Sigmoid colon (tissue), 4 donors: ENCODE measurements at regions not wholly inside any gene's neighbourhood (a gene's known extent, or its start where the extent isn't known, plus 50 kb on each side); places are given as distances from the start of the nearest gene placed in this dataset.

Source experiments
- CTCF ChIP-seq, 4 experiments: fragments of 450-650 bp in 3 of 4; fragments of 200-600 bp in 1 of 4; IDR thresholded peaks; one replicate each; pipeline ENCODE4 v1.5.1; 2016 to 2019; ENCODE audit warnings: antibody characterized with exemption in 4 of 4, mild to moderate bottlenecking in 3 of 4, moderate library complexity in 2 of 4
- EP300 ChIP-seq, 4 donors: sonication (generic); formaldehyde crosslinking; IDR thresholded peaks; one replicate each; pipeline ENCODE4 v1.6.1; 2017; ENCODE audit warnings: antibody characterized with exemption in 4 of 4
- POLR2A ChIP-seq, 2 donors: fragments of 450-650 bp; IDR thresholded peaks; one replicate each; pipeline ENCODE4 v1.6.1; 2016; ENCODE audit warnings: antibody characterized with exemption in 2 of 2, mild to moderate bottlenecking in 2 of 2, moderate library complexity in 2 of 2
- POLR2AphosphoS5 ChIP-seq, 4 donors: sonication (generic); formaldehyde crosslinking; IDR thresholded peaks; one replicate each; pipeline ENCODE4 v1.6.1; 2017; ENCODE audit warnings: antibody characterized with exemption in 4 of 4

GRCh38 chr18:29457316-29457889 lies 1280.5 kb upstream of the CDH2 start:
- TF ChIP-seq CTCF (IDR thresholded peaks at IDR 0.05), result no peak
- no peak for TF ChIP-seq POLR2AphosphoS5 (IDR thresholded peaks at IDR 0.05)
- TF ChIP-seq POLR2A (IDR thresholded peaks at IDR 0.05), result no peak
- TF ChIP-seq EP300 (IDR thresholded peaks at IDR 0.05), result no peak
